Activated effector memory CD4-positive, alpha-beta T cell treated with Interleukin-2 at 50 U/mL for 16 hours (primary cell): ENCODE measurements at regions not wholly inside any gene's neighbourhood (a gene's known extent, or its start where the extent isn't known, plus 50 kb on each side); places are given as distances from the start of the nearest gene placed in this dataset.
"Not testable (repeated sequence)": the region's sequence is repeated elsewhere in the genome, so short reads cannot be mapped to it uniquely, and the experiment has no call there.

Experiments
- DNase-seq: peaks from one replicate; pipeline ENCODE4 v3.0.0-alpha.2; 2020

DNA sequence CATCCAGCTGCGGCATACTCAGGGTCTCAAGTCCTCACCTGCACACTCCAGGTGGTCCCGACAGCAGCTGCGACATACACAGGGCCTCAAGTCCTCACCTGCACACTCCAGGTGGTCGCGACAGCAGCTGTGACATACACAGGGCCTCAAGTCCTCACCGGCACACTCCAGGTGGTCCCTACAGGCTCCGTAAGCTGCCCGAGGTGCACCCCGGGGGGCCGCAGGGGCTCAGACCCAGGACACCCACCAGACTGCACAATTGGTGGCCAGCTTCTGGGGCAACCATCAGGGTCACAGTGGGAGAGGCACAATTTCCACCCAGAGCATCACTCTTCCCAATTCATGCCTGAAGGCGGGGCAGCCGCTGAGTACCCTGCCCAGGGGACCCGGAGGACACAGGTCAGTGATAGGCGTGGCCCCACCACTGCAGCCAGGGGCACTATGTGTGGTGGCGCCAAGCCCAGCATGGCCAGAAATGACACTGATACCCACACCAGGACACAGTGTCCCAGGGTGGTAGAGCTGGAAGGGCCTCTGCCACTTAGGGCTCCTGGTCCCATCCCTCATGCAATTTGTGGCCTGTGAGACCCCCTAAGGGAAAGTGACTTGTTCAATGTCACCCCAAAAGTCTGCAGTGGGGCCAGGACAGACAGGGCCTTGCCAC, 57.5 kb upstream of the ZNF469 start:
- DNase-seq = no peak

DNA sequence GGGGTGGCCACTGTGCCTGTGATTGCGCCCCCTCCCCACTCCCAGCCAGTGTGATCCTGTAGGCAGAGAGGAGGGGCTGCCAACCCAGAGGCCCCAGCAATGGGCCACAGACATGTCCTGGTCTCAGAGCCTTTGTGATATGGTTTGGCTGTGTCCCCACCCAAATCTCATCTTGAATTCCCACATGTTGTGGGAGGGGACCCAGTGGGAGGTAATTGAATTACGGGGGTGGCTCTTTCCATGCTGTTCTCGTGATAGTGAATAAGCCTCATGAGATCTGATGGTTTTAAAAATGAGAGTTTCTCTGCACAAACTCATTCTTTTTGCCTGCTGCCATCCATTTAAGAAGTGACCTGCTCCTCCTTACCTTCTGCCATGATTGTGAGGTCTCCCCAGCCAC, 56.8 kb upstream of the ZNF469 start:
- no peak for DNase-seq

DNA sequence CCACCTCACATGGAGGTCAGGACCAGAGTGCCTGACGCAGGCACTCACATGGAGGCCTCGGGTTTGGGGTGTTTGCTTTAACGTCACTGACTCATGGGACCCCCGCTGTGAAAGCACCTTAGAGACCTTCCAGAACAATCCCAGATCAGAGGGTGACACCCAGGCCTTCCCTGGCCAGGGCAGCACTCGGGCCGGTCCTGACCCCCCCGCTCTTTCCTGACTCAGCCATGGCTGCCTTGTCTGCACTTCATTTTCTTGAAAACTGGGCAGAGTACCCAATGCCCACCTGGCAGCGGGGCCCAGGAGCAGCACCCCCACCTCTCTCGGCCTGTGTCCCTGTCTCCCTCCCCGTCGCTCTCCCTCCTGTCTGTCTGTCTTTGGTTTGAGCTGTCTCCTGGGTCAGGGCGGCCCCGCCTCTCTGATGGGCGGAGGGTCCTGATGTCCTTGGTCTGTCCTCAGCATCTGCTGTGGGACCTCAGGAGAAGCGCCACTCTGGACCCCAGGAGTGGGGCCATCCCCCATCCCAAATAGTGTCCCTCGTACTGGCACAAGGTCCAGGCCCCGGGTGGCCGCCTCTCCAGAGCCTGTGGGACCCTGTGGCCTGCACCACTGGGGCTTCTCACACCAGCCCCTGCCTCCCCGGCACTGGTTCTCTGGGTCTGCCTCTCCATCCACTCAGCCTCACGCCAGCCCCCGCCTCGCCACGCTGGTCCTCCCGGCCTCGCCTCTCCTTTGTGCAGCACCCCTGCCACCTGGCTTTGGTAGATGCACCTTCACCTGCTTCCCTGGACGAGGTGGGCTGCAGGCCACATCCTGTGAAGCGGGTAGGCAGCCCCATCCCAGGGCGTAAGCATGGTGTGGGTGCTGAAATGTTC, 55.9 kb upstream of the ZNF469 start:
- DNase-seq = no peak

DNA sequence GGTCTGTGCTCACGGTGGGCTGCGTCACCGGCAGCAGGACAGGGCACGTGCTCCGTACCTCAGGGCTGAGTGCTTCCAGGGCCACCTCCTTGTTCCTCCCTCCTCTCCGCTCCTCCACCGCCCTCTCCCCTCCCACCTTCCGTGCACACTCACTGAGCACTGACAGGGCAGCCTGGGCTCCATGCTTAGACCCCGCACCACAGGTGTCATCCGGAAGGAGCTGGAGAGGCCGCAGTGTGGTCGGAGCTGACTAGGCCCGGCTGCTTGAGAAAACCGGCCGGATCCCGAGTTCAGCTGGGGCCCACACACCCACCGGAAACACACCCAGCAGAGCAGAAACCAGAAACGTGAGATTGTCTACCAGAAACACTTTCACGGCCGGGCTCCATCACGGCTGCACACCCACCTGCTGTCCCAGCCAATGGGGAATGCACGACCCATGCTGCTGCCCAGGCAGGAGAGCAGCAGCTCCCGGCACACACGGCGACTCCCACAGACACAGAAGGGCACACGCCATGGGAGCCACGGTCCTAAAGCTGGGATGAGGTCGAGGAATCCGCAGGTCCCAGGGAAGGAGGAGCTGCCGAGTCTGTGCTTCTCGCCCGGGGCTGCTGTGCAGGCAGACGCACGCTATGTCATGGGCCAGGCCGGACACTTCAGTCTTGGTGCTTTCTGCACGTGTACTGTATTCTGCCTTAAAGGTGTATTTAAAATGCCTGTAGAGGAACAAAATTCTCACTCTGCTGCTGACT, 55.0 kb upstream of the ZNF469 start:
- DNase-seq = no peak

DNA sequence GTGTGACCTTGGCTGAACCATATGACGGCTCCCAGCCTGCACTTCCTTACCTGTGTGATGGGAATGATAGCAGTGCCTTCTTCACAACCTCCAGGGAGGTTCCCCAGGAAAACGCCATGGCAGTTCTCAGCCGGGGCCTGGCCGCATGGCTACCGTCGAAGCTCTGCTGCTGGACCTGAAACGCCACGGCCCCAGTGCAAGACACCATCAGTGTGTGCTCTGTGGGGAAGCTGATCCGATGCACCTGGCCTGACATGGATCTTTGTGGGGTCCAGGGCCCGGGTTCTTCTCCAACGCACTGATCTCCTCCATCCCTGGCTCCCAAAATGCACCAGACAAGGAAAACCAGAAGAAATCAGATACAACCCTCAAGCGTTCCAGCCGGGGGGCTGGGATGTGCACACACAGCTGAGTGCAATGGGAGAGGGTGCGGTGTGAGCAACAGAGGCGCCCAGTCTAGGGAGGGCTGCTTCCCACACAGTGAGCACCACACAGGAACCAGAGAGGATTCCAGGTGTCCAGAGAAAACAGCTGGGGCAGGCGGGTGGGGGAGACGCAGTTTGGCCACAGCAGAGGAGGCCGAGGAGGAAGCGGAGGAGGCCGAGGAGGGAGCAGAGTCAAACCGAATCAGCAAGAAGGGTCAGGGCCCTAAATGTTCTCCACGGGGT, 54.3 kb upstream of the ZNF469 start:
- DNase-seq = no peak

DNA sequence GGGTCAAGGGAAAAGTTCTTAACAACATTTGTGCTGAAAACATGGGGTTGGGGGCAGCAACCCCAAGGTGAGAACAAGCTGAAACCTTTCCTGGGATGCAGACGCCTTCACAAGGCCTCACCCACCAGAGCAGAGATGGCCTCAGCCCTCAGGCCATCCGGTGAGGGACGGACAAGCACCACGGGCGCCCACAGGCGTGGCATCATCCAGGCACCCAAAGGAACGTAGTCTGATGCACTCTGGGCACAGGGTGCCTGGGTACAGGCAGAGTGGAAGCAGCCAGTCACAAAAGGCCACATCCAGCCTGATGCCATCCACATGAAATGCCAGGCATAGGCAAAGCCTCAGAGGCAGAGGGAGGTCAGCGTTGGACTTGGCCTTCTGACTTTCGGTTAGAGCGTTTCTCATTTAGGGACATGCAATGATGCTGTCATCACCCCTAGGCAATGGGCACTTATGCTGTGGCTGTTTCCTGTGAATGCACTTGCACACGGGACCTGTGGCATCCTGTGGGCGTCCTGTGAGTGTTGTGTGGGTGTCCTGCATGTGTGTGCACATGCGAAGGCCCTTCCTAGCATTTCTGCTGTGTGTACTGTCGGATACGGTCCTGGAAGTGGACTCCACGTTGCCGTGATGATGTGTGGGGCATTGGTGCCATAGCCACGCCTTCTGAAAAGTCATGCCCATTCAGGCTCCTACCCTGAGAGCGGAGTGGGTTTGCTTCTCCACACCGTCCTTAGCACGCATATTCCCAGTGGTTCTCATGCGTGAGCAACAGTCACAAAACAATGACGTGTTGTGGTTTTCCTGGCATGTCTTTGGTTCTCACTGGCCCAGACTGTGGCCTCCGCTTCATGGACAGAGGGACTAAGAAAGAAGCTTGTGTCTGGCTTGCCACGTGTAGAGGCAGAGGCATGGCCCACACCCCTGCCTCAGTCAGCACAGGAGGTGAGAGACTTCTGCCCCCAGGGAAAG, 52.7 kb upstream of the ZNF469 start:
- no peak for DNase-seq

DNA sequence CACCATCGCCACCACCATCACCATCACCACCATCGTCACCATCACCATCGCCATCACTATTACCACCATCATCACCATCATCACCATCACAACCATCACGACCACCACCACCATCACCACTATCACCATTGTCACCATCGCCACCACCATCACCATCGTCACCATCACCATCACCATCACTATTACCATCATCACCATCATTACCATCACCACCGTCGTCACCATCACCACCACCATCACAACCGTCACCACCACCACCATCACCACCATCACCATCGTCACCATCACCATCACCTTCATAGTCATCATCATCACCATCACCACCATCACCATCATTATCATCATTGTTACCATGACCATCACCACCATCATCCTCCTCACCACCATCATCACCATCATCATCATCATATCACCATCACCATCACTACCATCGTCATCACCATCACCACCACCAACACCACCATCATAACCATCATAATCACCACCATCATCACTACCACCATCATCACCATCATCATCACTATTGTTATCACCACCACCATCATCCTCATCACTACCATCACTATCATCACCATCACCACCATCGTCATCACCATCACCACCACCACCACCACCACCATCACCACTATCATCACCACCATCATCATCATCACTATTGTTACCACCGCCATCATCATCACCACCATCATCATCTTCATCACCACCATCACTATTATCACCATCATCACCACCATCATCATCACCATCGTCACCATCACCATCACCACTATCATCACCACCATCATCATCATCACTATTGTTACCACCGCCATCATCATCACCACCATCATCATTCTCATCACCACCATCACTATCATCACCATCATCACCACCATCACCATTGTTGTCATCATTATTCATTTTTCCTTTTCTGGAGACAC, 51.5 kb upstream of the ZNF469 start:
- DNase-seq = no peak

DNA sequence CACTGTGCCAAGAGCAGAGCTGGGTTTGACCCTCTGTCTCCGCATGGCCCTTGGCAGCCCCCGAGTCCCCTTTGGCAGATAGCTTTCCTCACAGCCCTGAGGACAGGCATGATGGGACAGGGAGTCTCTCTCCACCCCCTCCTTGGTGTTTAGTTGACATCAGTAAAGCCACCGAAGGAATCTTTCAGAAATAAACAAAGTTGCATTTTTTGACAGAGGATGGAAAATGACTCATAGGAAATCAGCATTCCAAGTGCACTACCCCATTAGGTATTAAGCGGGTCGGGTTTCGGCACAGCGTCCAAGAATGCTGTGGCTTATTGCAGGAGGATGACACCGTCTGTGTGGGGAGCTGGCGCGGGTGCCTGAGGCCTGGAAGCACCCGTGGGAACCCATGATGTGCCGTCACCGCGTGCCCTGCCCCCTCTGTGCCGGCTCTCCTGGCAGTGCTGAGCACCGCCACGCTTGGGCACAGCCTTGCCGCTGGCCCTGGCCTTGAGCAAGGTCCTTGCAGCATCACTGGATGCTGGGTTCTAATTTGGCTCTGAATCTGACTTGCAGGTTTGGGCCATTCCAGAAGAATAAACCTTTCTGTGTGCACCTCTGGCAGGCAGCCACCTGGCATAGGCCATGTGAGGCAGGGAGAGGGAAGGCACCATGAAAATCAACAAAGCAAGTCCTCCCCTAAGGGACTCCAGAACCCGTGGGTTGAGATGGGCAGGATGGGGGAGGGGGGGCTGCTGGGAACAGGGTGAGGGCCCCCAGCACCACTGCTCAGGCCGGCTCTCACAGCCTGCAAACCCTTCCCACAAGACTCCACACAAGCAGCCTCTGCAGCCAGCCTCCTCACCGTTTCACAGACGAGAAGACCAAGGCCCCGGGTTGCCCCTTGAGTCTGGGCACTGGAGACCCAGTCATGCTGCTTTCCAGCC, 50.5 kb upstream of the ZNF469 start:
- DNase-seq = no peak

DNA sequence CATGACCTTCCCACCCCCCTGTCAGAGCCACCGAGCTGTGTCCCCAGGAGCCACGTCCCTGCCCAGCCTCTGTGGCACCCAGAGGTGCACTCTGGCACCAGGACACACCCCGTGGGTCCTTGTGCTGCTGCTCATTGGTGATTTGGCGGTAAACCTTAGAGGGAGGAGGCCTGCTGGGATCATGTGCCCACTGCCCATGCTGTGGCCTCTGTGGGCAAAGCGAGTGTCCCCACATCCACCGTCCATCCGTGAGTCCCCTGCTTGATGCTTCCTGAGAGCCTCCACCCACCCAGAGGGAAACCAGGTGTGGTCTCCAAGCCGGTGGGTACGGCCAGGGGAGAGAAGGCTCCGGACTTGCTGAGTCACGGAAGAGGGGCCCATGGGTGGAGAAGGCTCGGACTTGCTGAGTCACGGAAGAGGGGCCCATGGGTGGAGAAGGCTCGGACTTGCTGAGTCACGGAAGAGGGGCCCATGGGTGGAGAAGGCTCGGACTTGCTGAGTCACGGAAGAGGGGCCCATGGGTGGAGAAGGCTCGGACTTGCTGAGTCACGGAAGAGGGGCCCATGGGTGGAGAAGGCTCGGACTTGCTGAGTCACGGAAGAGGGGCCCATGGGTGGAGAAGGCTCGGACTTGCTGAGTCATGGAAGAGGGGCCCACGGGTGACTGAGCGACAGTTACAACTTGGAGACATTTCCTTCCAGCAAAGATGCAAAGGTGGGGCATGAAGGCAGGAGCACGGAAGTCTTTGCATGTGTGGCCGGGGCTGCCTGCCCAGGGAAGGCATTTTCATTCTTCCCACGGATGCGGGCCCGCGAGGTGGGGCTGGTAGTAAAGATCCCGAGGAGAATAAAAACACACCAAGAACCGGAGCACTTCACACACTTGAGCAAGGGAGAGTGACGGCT, 49.6 kb upstream of the ZNF469 start:
- not testable (repeated sequence) for DNase-seq
